ENCODE measurements at regions not wholly inside any gene's neighbourhood (a gene's known extent, or its start where the extent isn't known, plus 50 kb on each side); places are given as distances from the start of the nearest gene placed in this dataset.

DNA sequence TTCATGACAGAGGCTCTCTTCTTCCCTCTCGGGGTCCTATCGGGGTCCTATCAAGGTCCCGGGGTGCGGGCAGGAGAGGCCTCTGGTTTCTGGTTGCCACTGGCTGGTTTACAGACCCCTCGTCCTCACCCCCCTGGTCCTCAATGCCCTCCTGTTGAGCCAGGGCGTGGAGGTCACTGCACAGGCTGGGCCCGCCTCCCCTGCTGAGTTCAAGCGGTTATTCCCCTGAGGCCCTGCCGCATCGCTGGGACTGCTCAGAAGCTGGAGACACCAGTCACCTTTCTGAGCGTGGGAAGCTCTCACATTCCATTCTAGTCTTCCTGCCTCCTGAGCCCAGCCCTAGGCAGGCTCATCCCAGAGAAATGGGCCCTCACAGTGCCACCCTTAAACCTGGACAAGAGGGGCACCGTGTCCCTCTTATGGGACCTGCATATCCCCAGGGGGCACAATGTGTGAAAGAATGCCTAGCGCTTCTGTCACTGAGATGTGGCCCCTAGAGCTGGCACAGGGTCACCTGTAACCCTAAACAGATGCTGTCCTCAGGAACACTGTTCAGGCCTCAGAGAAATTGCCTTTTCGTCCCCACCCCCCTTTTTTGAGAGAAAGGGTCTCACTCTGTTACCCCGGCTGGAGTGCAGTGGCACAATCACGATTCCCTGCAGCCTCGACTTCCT is 177.7 kb upstream of the RGS6 start:
- H3K27ac ChIP-seq (ENCODE audit: low read depth in 1 of 2, low read length in 1 of 2) = no peak overlapping the region
- H3K9ac ChIP-seq (ENCODE audit: insufficient read depth in 1 of 2, low read length in 2 of 2) = no peak overlapping the region
- peaks cover 0 to 2% (median 0%) of the 10 kb centered on the region in 4 donors for H3K9me3 ChIP-seq (ENCODE audit: control insufficient read depth in 4 of 4, insufficient read depth in 3 of 4, low read length in 3 of 4)
- DNase-seq = no peak
- H3K36me3 ChIP-seq (ENCODE audit: control insufficient read depth in 4 of 4, insufficient read depth in 4 of 4, low read length in 4 of 4) = no peaks in the 10 kb centered on the region
- H3K27me3 ChIP-seq (ENCODE audit: control insufficient read depth in 3 of 3, insufficient read depth in 3 of 3, low read length in 2 of 3) = no peaks in the 10 kb centered on the region
- 95 to 96% methylated on average over 17 of the region's 17 CpGs for WGBS, 2 donors
- no peak for TF ChIP-seq CTCF (IDR thresholded peaks at IDR 0.05; ENCODE audit: control extremely low read depth, extremely low read depth)
- no peak overlapping the region for H3K4me3 ChIP-seq
- peaks cover 0 to 6% (median 0%) of the 10 kb centered on the region in 5 donors for H3K4me1 ChIP-seq (ENCODE audit: control insufficient read depth in 5 of 5, insufficient read depth in 5 of 5, low read length in 5 of 5)
- ATAC-seq (ENCODE audit: insufficient read depth, low FRiP score) = no peak

GRCh38 chr14:71758229-71758951 is 173.8 kb upstream of the RGS6 start:
- 83 to 85% methylated on average over 12 of the region's 12 CpGs for WGBS, 2 donors
- H3K4me1 ChIP-seq (ENCODE audit: control insufficient read depth in 5 of 5, insufficient read depth in 5 of 5, low read length in 5 of 5) = no peaks in the 10 kb centered on the region
- DNase-seq (no peak), ATAC-seq (ENCODE audit: insufficient read depth, low FRiP score) (no peak)
- H3K36me3 ChIP-seq (ENCODE audit: control insufficient read depth in 4 of 4, insufficient read depth in 4 of 4, low read length in 4 of 4) = no peaks in the 10 kb centered on the region
- H3K27ac ChIP-seq (ENCODE audit: low read depth in 1 of 2, low read length in 1 of 2) = no peak overlapping the region
- TF ChIP-seq CTCF (IDR thresholded peaks at IDR 0.05; ENCODE audit: control extremely low read depth, extremely low read depth) = no peak
- H3K4me3 ChIP-seq = no peak overlapping the region
- no peak overlapping the region for H3K9ac ChIP-seq (ENCODE audit: insufficient read depth in 1 of 2, low read length in 2 of 2)
- no peaks in the 10 kb centered on the region for H3K27me3 ChIP-seq (ENCODE audit: control insufficient read depth in 3 of 3, insufficient read depth in 3 of 3, low read length in 2 of 3)
- peaks cover 0 to 3% (median 1%) of the 10 kb centered on the region in 4 donors for H3K9me3 ChIP-seq (ENCODE audit: control insufficient read depth in 4 of 4, insufficient read depth in 3 of 4, low read length in 3 of 4)

DNA sequence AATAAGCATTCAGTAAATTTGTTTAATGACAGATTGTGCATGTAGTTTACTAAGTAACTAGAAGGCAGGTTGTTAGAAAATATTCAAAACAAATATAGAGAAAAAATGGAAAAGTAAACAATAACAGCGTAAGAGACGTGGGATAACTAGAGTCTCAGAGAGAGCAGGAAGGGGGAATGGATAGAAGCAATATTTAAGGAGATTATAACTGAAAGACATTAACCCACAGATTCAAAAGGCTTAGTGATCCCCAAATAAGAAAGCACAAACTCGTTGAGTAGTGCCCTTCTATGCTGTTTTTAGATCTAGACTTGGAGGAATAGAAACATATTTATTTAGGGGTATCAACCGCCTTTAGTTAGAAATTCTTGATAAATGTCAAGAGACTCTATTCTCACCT is 169.7 kb upstream of the RGS6 start:
- Histone ChIP-seq H3K4me1 (ENCODE audit: control insufficient read depth in 5 of 5, insufficient read depth in 5 of 5, low read length in 5 of 5) (peaks cover 0 to 3% (median 0%) of the 10 kb centered on the region in 5 donors), H3K36me3 (ENCODE audit: control insufficient read depth in 4 of 4, insufficient read depth in 4 of 4, low read length in 4 of 4) (no peaks in the 10 kb centered on the region), H3K27ac (ENCODE audit: low read depth in 1 of 2, low read length in 1 of 2) (no peak overlapping the region), H3K9me3 (ENCODE audit: control insufficient read depth in 4 of 4, insufficient read depth in 3 of 4, low read length in 3 of 4) (peaks cover 0 to 3% (median 1%) of the 10 kb centered on the region in 4 donors), H3K4me3 (no peak overlapping the region), H3K9ac (ENCODE audit: insufficient read depth in 1 of 2, low read length in 2 of 2) (no peak overlapping the region), H3K27me3 (ENCODE audit: control insufficient read depth in 3 of 3, insufficient read depth in 3 of 3, low read length in 2 of 3) (no peaks in the 10 kb centered on the region)
- TF ChIP-seq CTCF (IDR thresholded peaks at IDR 0.05; ENCODE audit: control extremely low read depth, extremely low read depth) = no peak
- ATAC-seq (ENCODE audit: insufficient read depth, low FRiP score) = no peak
- DNase-seq = no peak
- WGBS, 2 donors = 88 to 91% methylated on average over 4 of the region's 4 CpGs

Measured in lung (tissue), 11 donors.